SK-N-SH (cell line): ENCODE measurements at regions not wholly inside any gene's neighbourhood (a gene's known extent, or its start where the extent isn't known, plus 50 kb on each side); places are given as distances from the start of the nearest gene placed in this dataset.

Experiments
- CHD2 ChIP-seq: fragments of 150-350 bp; IDR thresholded peaks from 2 replicates; pipeline ENCODE4 v1.6.1; 2018; ENCODE audit warnings: low read length; ENCODE audit not compliant: partially characterized antibody
- MXI1 ChIP-seq: IDR thresholded peaks from 2 replicates; pipeline ENCODE4 v1.6.1; 2012; ENCODE audit warnings: mild to moderate bottlenecking, low read depth, low read length, improper control_type of control experiment
- POLR2AphosphoS5 ChIP-seq: IDR thresholded peaks from 2 replicates; pipeline ENCODE4 v1.6.1; 2012; ENCODE audit warnings: low read depth, low read length
- YY1 ChIP-seq: IDR thresholded peaks from 2 replicates; pipeline ENCODE4 v1.4.0; 2012; ENCODE audit warnings: low read depth, mild to moderate bottlenecking
- TF ChIP-seq, protein P1 (sequence below): IDR thresholded peaks from 2 replicates; pipeline ENCODE4 v1.6.1; 2012; ENCODE audit warnings: mild to moderate bottlenecking, low read depth, low read length, moderate library complexity

GRCh38 chr13:105838231-105838630 is 697.2 kb downstream of the EFNB2 start:
- TF ChIP-seq, protein P1, sequence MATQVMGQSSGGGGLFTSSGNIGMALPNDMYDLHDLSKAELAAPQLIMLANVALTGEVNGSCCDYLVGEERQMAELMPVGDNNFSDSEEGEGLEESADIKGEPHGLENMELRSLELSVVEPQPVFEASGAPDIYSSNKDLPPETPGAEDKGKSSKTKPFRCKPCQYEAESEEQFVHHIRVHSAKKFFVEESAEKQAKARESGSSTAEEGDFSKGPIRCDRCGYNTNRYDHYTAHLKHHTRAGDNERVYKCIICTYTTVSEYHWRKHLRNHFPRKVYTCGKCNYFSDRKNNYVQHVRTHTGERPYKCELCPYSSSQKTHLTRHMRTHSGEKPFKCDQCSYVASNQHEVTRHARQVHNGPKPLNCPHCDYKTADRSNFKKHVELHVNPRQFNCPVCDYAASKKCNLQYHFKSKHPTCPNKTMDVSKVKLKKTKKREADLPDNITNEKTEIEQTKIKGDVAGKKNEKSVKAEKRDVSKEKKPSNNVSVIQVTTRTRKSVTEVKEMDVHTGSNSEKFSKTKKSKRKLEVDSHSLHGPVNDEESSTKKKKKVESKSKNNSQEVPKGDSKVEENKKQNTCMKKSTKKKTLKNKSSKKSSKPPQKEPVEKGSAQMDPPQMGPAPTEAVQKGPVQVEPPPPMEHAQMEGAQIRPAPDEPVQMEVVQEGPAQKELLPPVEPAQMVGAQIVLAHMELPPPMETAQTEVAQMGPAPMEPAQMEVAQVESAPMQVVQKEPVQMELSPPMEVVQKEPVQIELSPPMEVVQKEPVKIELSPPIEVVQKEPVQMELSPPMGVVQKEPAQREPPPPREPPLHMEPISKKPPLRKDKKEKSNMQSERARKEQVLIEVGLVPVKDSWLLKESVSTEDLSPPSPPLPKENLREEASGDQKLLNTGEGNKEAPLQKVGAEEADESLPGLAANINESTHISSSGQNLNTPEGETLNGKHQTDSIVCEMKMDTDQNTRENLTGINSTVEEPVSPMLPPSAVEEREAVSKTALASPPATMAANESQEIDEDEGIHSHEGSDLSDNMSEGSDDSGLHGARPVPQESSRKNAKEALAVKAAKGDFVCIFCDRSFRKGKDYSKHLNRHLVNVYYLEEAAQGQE: no peak
- no peak for TF ChIP-seq YY1
- no peak for TF ChIP-seq POLR2AphosphoS5
- no peak for TF ChIP-seq CHD2
- TF ChIP-seq MXI1: no peak
